ENCODE measurements at regions not wholly inside any gene's neighbourhood (a gene's known extent, or its start where the extent isn't known, plus 50 kb on each side); places are given as distances from the start of the nearest gene placed in this dataset.

GRCh38 chr5:174185506-174185905, 140.0 kb downstream of the NSG2 start:
- Mint-ChIP-seq H3K9me3 (no peaks in the 10 kb centered on the region), H3K4me1 (no peaks in the 10 kb centered on the region), H3K27me3 (peaks cover 1% of the 10 kb centered on the region), H3K4me3 (no peak overlapping the region), H3K27ac (no peak overlapping the region), H3K36me3 (no peaks in the 10 kb centered on the region)

- no peak overlapping the region for H3K4me3 Mint-ChIP-seq
- no peak overlapping the region for H3K27ac Mint-ChIP-seq
- no peaks in the 10 kb centered on the region for H3K4me1 Mint-ChIP-seq
- no peaks in the 10 kb centered on the region for H3K36me3 Mint-ChIP-seq
- no peaks in the 10 kb centered on the region for H3K9me3 Mint-ChIP-seq
- peaks cover 1% of the 10 kb centered on the region for H3K27me3 Mint-ChIP-seq
These were observed 140.7 kb downstream of the NSG2 start for GRCh38 chr5:174186096-174186695.

DNA sequence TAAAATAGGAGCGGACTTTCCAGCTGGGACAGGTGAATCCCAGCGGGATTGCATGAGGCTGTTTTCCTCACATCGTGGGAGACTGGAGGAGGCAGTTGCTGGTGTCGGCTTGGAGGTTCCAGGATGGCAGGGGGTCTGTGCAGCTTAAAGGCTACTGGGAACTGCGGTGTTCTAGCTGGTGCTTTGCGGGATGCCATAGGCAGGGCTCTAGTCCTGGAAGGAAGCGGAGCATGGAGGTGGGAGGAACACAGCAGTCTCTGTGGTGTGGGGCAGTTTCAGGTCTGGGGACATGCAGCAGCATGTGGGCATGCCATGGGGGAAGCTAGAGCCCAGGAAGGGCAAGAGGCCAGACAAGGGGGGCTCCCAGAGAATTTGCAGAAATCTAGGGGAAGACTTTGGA, 141.5 kb downstream of the NSG2 start:
- Mint-ChIP-seq H3K27me3 (peaks cover 1% of the 10 kb centered on the region), H3K9me3 (no peaks in the 10 kb centered on the region), H3K4me1 (no peaks in the 10 kb centered on the region), H3K27ac (no peak overlapping the region), H3K36me3 (no peaks in the 10 kb centered on the region), H3K4me3 (no peak overlapping the region)

- Mint-ChIP-seq H3K4me1 (no peaks in the 10 kb centered on the region), H3K9me3 (no peaks in the 10 kb centered on the region), H3K36me3 (no peaks in the 10 kb centered on the region), H3K27me3 (peaks cover 1% of the 10 kb centered on the region), H3K27ac (no peak overlapping the region), H3K4me3 (no peak overlapping the region)
These were observed 142.0 kb downstream of the NSG2 start for GRCh38 chr5:174187481-174187880.

DNA sequence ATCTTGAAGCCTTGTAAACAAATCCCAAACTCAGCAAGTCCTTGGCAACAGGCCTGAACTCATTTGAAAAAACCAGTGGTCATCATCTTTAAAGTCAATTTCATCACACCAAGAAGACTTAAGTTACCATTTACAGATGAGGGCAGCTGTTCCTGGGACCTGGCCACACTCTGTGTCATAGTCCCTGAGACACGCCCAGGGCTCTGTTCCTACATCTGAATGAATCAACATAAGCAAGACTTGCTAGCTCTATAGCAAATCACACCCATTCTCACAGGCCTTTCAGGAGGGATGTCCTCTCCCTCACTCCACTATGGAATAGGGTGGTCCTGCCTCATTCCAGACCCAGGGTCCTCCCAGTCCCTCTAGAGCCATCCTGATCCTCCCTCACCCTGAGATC, 142.8 kb downstream of the NSG2 start:
- no peaks in the 10 kb centered on the region for H3K36me3 Mint-ChIP-seq
- H3K27me3 Mint-ChIP-seq: peaks cover 1% of the 10 kb centered on the region
- H3K4me1 Mint-ChIP-seq: no peaks in the 10 kb centered on the region
- H3K27ac Mint-ChIP-seq: no peak overlapping the region
- H3K4me3 Mint-ChIP-seq: no peak overlapping the region
- no peaks in the 10 kb centered on the region for H3K9me3 Mint-ChIP-seq

DNA sequence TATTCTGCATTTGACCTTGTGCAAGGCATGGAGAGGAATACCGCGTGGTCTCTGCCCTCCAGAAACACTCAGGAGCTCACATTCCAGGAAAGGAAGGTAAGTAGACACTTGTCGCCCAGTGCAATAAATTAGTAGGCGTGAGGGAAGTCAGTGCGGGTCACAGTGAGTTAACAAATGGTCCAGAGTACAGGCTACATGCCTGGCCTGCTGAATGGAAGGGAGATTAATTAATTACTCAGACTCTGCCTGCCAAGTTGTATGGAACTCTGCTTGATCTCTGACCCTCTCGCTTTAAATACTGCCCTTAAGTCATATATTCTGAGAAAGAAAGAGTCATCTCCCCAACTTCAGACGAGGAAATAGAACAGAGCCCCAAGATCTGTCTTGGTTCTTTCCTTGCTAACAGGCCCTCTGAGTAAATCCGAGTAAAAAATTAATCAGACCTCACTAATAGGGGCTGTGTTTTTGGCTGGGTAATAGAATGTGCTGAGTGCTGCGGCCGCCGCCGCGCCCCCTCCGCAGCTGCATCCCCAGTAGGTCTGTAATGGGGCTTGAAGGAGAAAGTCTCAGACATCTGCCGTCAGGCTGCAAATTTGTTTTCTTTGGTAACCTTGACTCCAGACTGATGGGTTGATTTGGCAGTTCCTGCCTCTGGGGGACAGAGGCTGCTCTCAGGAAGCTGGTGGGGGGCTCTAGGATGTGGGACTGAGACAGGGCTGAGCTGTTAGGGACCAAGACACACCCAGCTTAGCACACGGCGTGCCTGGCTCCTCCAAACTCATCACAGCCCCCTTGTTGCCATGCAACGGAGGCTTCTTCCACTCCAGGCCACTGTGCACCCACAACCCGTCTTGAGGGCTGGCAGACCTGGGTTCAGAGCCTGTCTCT, 144.4 kb downstream of the NSG2 start:
- H3K36me3 Mint-ChIP-seq: no peaks in the 10 kb centered on the region
- no peak overlapping the region for H3K27ac Mint-ChIP-seq
- peaks cover 1% of the 10 kb centered on the region for H3K27me3 Mint-ChIP-seq
- no peaks in the 10 kb centered on the region for H3K9me3 Mint-ChIP-seq
- H3K4me1 Mint-ChIP-seq: no peaks in the 10 kb centered on the region
- no peak overlapping the region for H3K4me3 Mint-ChIP-seq

DNA sequence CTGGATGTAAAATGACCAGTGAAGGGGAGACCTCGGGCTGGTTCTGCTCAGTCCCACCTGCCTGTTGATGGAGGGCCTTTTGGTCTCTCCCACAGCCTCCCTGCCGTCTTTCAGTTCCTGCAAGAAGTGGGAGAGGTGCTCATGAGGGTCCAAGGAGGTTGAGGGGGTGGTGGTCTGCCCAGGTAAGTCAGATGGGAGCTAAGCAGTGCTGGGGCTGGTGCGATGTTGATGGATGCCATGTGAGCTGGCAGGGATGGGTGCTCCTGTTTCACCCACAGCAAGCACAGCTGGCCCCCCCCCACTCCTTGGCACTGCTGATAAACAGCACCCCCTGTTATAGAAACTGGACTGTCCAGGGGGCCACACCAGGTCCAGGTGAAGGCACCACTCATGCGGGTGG, 145.6 kb downstream of the NSG2 start:
- H3K4me3 Mint-ChIP-seq: no peak overlapping the region
- peak overlapping the region in 1 of 3 donors; percentile 45 for H3K27ac Mint-ChIP-seq
- H3K36me3 Mint-ChIP-seq: no peaks in the 10 kb centered on the region

GRCh38 chr5:174191850-174192655, 146.5 kb downstream of the NSG2 start:
- H3K36me3 Mint-ChIP-seq: no peaks in the 10 kb centered on the region
- H3K9me3 Mint-ChIP-seq: no peaks in the 10 kb centered on the region
- peak overlapping the region in 1 of 3 donors; percentile 45 for H3K27ac Mint-ChIP-seq
- no peaks in the 10 kb centered on the region for H3K4me1 Mint-ChIP-seq
- H3K27me3 Mint-ChIP-seq: no peaks in the 10 kb centered on the region
- no peak overlapping the region for H3K4me3 Mint-ChIP-seq

More for the DNA sequence above, 145.6 kb downstream of the NSG2 start:
- no peaks in the 10 kb centered on the region for H3K27me3 Mint-ChIP-seq
- no peaks in the 10 kb centered on the region for H3K9me3 Mint-ChIP-seq
- no peaks in the 10 kb centered on the region for H3K4me1 Mint-ChIP-seq

DNA sequence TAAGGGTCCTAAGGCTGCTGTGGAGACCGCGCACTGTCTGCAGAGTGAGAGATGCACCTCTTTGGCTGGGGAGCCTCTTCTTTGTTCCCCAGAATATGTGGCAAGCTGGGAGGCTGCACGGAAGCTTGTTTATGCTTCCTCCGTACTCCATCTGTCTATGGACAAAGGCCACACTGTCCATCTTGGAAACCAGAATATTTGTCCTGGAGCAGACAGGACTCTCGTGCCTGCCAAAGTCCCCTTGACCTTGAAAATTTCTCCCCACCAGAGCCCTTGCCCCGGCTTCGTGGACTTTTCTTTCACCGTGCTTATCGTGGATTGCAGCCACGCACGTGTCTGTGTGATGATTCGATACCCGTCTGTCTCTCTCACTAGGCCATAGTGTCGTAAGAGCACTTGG, 147.4 kb downstream of the NSG2 start:
- Mint-ChIP-seq H3K4me3 (no peak overlapping the region), H3K4me1 (no peaks in the 10 kb centered on the region), H3K9me3 (no peaks in the 10 kb centered on the region), H3K36me3 (no peaks in the 10 kb centered on the region), H3K27ac (no peak overlapping the region), H3K27me3 (no peaks in the 10 kb centered on the region)

DNA sequence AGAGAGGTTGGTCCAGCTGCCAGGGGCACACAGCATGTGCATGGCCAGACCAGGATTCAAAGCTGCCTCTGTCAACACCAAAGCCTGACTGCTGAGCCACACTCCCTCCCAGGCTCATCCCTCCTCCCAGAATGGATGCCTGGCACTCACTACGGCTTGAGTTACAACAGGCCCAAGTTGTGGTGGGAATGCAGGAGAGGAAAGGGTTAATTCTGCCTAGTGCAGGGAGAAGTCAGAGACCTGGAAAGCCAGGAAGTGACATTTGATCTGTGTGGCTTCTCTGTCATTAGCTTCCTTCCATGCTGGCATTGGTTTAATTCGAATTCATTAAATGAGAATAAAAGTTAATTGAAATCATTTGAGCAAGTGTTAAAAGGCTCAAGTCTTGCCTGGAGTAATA, 150.0 kb downstream of the NSG2 start:
- no peak overlapping the region for H3K4me3 Mint-ChIP-seq
- no peaks in the 10 kb centered on the region for H3K36me3 Mint-ChIP-seq
- H3K27ac Mint-ChIP-seq: no peak overlapping the region
- no peaks in the 10 kb centered on the region for H3K4me1 Mint-ChIP-seq
- no peaks in the 10 kb centered on the region for H3K27me3 Mint-ChIP-seq
- H3K9me3 Mint-ChIP-seq: peaks cover 0 to 2% (median 0%) of the 10 kb centered on the region in 3 donors

DNA sequence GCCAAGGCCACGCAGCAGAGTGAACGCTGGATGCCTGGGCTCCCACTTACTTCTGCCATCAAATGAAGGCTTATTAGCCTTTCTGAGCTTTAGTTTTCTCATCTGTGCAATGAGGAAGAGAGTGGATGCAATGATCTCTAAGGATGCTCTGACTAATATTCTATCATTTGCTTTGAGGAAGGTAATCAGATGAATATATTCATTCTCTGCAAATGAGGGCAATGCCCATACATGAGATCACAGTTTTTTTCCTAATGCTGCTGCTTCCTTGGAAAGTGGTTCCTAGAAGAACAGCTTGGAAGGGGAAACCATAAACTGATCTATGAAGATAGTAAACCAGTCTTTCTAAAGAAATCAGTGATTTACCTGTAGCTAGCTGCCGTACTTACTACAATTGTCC, 152.4 kb downstream of the NSG2 start:
- peaks cover 3% of the 10 kb centered on the region for H3K27me3 Mint-ChIP-seq
- no peak overlapping the region for H3K4me3 Mint-ChIP-seq
- no peak overlapping the region for H3K27ac Mint-ChIP-seq
- H3K9me3 Mint-ChIP-seq: peaks cover 0 to 4% (median 0%) of the 10 kb centered on the region in 3 donors
- H3K4me1 Mint-ChIP-seq: no peaks in the 10 kb centered on the region
- H3K36me3 Mint-ChIP-seq: no peaks in the 10 kb centered on the region

- no peak overlapping the region for H3K4me3 Mint-ChIP-seq
- H3K9me3 Mint-ChIP-seq: peaks cover 0 to 5% (median 0%) of the 10 kb centered on the region in 3 donors
- no peak overlapping the region for H3K27ac Mint-ChIP-seq
These were observed 153.0 kb downstream of the NSG2 start for GRCh38 chr5:174198541-174198940.

GRCh38 chr5:174202996-174203395, 157.5 kb downstream of the NSG2 start:
- Mint-ChIP-seq H3K4me1 (no peaks in the 10 kb centered on the region), H3K9me3 (peaks cover 0 to 5% (median 2%) of the 10 kb centered on the region in 3 donors), H3K27me3 (peaks cover 7% of the 10 kb centered on the region), H3K27ac (no peak overlapping the region), H3K4me3 (no peak overlapping the region), H3K36me3 (no peaks in the 10 kb centered on the region)

More at GRCh38 chr5:174198541-174198940, 153.0 kb downstream of the NSG2 start:
- Mint-ChIP-seq H3K4me1 (no peaks in the 10 kb centered on the region), H3K36me3 (no peaks in the 10 kb centered on the region), H3K27me3 (peaks cover 3% of the 10 kb centered on the region)

DNA sequence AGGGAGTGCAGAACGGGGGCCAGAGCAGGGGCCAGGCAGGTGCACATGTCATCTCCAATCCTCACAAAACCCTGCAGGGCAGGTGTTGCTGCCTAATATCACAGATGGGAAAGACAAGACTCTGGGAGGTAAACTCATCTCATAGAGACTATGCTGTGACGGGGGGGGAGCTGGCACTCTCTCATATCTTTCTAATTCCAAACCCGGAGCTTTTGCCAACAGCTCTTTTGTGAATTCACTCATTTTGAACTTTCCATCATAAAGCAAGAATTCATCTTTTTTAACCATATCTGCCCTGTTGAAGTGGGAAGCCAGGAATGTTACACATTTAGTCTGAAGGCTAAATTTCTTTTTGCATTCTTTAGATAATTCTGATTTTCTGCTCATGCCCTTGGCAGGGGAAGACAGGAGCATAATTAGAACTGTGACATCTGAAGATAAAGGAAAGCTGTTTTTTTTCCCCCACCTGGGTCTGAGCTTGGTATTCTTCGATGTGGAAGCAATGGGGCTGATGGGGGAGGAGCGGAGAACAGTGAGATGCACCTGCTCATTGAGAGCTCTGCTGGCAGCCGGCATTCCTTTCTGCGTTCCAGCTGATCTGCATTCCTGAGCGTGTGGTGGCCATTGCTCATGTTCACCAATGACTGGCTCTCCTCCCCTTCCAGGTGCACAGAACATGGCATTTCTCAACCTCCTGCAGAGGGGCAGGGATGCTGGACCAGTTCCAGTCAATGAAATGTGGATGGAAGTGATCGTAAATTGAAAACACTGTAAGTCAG, 159.2 kb downstream of the NSG2 start:
- H3K4me3 Mint-ChIP-seq: no peak overlapping the region
- peaks cover 0 to 3% (median 2%) of the 10 kb centered on the region in 3 donors for H3K9me3 Mint-ChIP-seq
- no peaks in the 10 kb centered on the region for H3K36me3 Mint-ChIP-seq
- no peak overlapping the region for H3K27ac Mint-ChIP-seq
- peaks cover 7% of the 10 kb centered on the region for H3K27me3 Mint-ChIP-seq
- no peaks in the 10 kb centered on the region for H3K4me1 Mint-ChIP-seq

Measured in IgD-negative memory B cell (primary cell).